DND-41 (cell line): ENCODE measurements at regions not wholly inside any gene's neighbourhood (a gene's known extent, or its start where the extent isn't known, plus 50 kb on each side); places are given as distances from the start of the nearest gene placed in this dataset.

Source experiments
- EZH2 ChIP-seq: IDR thresholded peaks from 3 replicates; pipeline ENCODE4 v1.6.1; 2012; ENCODE audit warnings: borderline replicate concordance, low read depth, mild to moderate bottlenecking, moderate library complexity, low read length, inconsistent platforms; ENCODE audit not compliant: severe bottlenecking
- TF ChIP-seq, protein P1 (sequence below): IDR thresholded peaks from 2 replicates; pipeline ENCODE4 v1.5.1; 2012; ENCODE audit warnings: borderline replicate concordance, low read length, moderate library complexity, mild to moderate bottlenecking; ENCODE audit not compliant: poor library complexity, severe bottlenecking; ENCODE audit errors: extremely low read depth

DNA sequence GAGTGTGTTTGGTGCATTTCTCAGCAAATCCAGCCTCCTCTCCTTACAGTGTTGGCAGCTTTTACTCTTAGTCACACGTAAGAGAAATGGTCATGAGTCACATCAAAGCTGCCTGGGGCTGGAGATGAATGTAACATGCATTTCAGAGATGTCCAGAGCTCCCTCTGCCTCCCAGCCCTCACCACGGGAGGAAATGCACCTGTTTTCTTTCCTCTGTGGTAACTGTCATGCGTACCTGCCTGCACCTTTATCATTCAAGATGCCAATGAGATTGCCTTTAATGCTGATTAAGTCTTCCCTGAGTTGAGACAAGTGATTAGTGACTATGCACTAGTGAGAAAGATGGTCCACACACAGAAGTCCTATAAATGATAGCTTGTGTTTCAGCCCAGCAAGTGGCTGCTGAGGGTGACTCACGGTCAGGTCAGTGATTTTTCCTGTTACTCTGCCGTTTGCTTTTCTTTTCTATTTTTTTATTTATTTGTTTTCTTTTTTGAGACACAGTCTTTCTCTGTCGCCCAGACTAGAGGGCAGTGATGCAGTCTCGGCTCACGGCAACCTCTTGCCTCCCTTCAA lies 277.3 kb upstream of the FMN2 start:
- TF ChIP-seq, protein P1, sequence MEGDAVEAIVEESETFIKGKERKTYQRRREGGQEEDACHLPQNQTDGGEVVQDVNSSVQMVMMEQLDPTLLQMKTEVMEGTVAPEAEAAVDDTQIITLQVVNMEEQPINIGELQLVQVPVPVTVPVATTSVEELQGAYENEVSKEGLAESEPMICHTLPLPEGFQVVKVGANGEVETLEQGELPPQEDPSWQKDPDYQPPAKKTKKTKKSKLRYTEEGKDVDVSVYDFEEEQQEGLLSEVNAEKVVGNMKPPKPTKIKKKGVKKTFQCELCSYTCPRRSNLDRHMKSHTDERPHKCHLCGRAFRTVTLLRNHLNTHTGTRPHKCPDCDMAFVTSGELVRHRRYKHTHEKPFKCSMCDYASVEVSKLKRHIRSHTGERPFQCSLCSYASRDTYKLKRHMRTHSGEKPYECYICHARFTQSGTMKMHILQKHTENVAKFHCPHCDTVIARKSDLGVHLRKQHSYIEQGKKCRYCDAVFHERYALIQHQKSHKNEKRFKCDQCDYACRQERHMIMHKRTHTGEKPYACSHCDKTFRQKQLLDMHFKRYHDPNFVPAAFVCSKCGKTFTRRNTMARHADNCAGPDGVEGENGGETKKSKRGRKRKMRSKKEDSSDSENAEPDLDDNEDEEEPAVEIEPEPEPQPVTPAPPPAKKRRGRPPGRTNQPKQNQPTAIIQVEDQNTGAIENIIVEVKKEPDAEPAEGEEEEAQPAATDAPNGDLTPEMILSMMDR: no peak
- no peak for TF ChIP-seq EZH2
